Ascending aorta (tissue), 2 donors: ENCODE measurements at regions not wholly inside any gene's neighbourhood (a gene's known extent, or its start where the extent isn't known, plus 50 kb on each side); places are given as distances from the start of the nearest gene placed in this dataset.

Experiments used
- DNase-seq, 2 donors: peaks; one replicate each; pipeline ENCODE4 v3.0.0-alpha.2; 2019; ENCODE audit warnings: low spot score in 2 of 2
- H3K27ac ChIP-seq, 2 donors: fragments of 200-600 bp; sonication (generic); one replicate each; pipeline ENCODE4 v1.5.1; 2016 to 2017; ENCODE audit warnings: mild to moderate bottlenecking in 1 of 2
- H3K27me3 ChIP-seq: fragments of 200-600 bp; sonication (generic); one replicate; pipeline ENCODE4 v1.5.1; 2017
- H3K36me3 ChIP-seq, 2 donors: fragments of 200-600 bp; sonication (generic); one replicate each; pipeline ENCODE4 v1.5.1; 2016
- H3K4me1 ChIP-seq, 2 donors: fragments of 200-600 bp; sonication (generic); one replicate each; pipeline ENCODE4 v1.5.1; 2016 to 2017; ENCODE audit warnings: mild to moderate bottlenecking in 1 of 2
- H3K4me3 ChIP-seq, 2 donors: fragments of 200-600 bp; sonication (generic); one replicate each; pipeline ENCODE4 v1.5.1; 2016 to 2017; ENCODE audit warnings: mild to moderate bottlenecking in 1 of 2
- H3K9me3 ChIP-seq, 2 donors: fragments of 200-600 bp; sonication (generic); one replicate each; pipeline ENCODE4 v1.5.1; 2016
- intact Hi-C: fragments of 100-400 bp; cut with DNase I; formaldehyde crosslinking; loops from one replicate; pipeline ENCODE4 v1.15.1; 2023
- TF ChIP-seq, protein P1 (sequence below), 3 experiments: fragments of 200-600 bp in 2 of 3; fragments of 450-650 bp in 1 of 3; sonication (generic) in 2 of 3; IDR thresholded peaks; one replicate each; pipeline ENCODE4 v1.5.1; 2016 to 2019; ENCODE audit warnings: antibody characterized with exemption in 3 of 3, mild to moderate bottlenecking in 1 of 3, moderate library complexity in 1 of 3

DNA sequence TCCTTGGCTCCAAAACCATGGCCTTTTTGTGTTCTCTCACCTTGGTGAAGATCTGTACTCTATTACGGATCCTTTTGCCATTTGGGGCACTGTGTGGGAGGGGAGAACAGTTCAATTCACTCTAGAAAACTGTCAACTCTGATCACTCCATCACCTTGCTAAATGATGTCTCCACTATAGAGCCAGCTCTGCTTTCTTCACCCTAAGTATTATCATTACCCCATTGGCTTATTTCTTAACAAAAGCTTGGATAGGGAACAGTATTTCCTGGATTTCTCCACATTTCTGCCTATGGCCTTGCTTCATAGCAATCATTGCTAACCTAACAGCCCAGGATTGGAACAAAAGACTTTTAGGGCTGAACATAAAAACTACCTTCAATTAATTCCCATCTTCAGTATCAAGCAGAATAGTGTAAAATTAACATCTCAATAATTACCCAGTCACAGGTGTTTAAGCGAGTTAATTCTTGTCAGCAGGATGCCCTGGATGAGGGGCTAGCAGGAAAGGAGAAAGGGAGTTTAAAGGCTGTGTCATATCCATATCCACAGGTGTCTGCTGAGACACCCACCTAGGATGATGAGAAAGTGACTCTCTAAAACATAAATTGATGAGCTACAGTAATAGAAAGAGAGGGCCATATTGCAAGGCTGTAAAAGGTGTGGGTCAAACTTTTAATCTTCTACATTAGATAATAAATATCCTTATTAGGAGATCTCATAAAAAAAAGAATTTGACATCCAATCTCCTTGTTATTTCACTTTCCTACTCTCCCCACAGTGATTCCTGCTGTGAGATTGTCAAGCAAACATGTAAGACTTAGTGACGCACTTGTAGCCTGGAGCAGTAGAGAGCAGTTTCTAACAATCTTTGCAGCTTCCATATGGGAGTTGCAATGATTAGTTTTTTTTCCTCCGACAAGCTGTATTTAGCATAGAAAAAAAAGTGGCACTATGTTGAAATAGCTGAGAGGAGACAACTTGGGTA lies 589.5 kb upstream of the NXPH2 start:
- H3K36me3 ChIP-seq: no peaks in the 10 kb centered on the region
- intact Hi-C loops: no loop called here
- no peaks in the 10 kb centered on the region for H3K4me1 ChIP-seq
- DNase-seq: no peak
- TF ChIP-seq, protein P1, sequence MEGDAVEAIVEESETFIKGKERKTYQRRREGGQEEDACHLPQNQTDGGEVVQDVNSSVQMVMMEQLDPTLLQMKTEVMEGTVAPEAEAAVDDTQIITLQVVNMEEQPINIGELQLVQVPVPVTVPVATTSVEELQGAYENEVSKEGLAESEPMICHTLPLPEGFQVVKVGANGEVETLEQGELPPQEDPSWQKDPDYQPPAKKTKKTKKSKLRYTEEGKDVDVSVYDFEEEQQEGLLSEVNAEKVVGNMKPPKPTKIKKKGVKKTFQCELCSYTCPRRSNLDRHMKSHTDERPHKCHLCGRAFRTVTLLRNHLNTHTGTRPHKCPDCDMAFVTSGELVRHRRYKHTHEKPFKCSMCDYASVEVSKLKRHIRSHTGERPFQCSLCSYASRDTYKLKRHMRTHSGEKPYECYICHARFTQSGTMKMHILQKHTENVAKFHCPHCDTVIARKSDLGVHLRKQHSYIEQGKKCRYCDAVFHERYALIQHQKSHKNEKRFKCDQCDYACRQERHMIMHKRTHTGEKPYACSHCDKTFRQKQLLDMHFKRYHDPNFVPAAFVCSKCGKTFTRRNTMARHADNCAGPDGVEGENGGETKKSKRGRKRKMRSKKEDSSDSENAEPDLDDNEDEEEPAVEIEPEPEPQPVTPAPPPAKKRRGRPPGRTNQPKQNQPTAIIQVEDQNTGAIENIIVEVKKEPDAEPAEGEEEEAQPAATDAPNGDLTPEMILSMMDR (IDR thresholded peaks at IDR 0.05): no peak
- no peak overlapping the region for H3K27ac ChIP-seq
- H3K27me3 ChIP-seq: no peaks in the 10 kb centered on the region
- H3K9me3 ChIP-seq: no peaks in the 10 kb centered on the region
- no peak overlapping the region for H3K4me3 ChIP-seq

DNA sequence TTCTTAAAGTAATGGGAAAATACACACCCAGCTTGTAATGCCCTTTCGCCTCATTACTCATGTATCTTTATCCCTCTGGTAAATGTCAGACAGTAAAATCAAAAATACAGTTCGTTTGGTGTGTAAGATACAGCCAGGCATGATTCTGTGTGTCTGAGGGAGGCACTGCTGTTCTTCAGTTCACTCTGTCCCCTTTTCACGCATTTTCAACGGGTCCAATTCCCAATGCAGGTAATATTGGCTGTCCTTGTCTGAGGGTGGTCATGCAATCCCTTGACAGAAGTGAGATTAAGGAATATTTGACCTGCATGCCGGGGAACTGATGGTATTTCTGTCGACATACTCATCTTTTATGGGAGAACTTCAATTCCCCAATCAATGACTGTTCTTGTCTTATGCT lies 587.2 kb upstream of the NXPH2 start:
- Histone ChIP-seq H3K27me3 (no peaks in the 10 kb centered on the region), H3K27ac (no peak overlapping the region), H3K4me3 (no peak overlapping the region), H3K9me3 (no peaks in the 10 kb centered on the region), H3K4me1 (no peaks in the 10 kb centered on the region), H3K36me3 (no peaks in the 10 kb centered on the region)
- TF ChIP-seq, protein P1 (IDR thresholded peaks at IDR 0.05): no peak
- DNase-seq: no peak
- intact Hi-C loops: no loop called here

DNA sequence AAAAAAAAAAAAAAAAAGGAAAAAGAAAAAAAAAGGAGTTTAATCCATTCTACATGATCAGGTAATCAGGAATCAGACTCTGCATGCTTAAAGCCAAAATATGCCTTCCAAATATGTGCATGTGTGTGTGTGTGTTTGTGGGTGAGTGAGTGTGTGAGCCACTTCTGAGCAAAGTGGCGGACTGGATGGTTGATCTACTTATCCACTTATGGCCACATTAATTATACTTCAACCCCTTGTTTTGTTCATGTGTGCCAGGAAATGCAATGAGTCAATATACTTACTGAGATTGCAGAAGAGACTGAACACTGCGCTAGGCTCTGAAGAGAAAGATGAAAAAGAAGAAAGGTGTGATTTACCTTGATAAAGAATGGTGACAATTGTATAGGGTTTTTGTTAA lies 586.5 kb upstream of the NXPH2 start:
- Histone ChIP-seq H3K4me3 (no peak overlapping the region), H3K27ac (no peak overlapping the region), H3K27me3 (no peaks in the 10 kb centered on the region), H3K36me3 (no peaks in the 10 kb centered on the region), H3K9me3 (no peaks in the 10 kb centered on the region), H3K4me1 (no peaks in the 10 kb centered on the region)
- TF ChIP-seq, protein P1 (IDR thresholded peaks at IDR 0.05): no peak
- intact Hi-C loops: no loop called here
- no peak for DNase-seq

DNA sequence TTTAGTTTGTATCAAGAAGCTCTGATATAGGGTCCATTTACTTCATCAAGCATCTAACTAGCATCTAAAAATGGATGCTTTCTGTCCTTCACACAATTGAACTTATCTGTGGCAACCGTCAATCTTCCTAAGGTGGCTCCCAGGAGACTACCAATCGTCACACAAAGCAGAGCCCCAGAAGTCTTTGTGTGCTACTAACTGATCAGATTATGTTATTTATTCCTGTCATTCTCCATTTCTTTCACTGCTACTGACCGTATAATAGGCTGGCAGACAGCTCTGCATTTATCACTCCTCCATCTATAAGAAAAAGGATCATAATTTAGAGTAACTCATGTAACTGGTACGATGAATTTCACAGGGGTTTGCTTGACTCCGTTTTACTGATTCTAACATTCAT lies 585.0 kb upstream of the NXPH2 start:
- TF ChIP-seq, protein P1 (IDR thresholded peaks at IDR 0.05): no peak
- DNase-seq: no peak
- H3K4me3 ChIP-seq: no peak overlapping the region
- H3K9me3 ChIP-seq: no peaks in the 10 kb centered on the region
- intact Hi-C loops: no loop called here
- H3K36me3 ChIP-seq: no peaks in the 10 kb centered on the region
- H3K4me1 ChIP-seq: no peaks in the 10 kb centered on the region
- H3K27me3 ChIP-seq: no peaks in the 10 kb centered on the region
- H3K27ac ChIP-seq: no peak overlapping the region

DNA sequence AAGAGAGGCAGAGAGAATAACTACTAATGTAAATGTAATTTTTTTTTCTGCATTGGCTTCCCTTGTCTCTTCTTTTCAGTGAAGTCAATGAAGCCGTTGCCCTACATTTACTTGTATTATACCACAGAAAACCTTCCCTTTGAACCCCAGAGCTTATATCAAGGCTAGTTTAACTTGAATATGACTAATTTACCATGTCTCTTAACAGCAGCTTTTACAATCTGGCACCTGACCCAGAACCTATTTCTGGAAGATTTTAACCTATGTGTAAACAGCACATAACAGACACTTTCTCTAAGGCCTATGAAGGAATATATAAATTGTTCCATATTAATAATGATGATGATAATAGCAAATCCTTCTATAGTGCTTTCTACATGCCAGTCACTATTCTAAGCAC lies 580.5 kb upstream of the NXPH2 start:
- TF ChIP-seq, protein P1 (IDR thresholded peaks at IDR 0.05): no peak
- intact Hi-C loops: no loop called here
- H3K27me3 ChIP-seq: no peaks in the 10 kb centered on the region

More for the DNA sequence above, 580.5 kb upstream of the NXPH2 start:
- DNase-seq: no peak
- H3K9me3 ChIP-seq: no peaks in the 10 kb centered on the region
- no peaks in the 10 kb centered on the region for H3K36me3 ChIP-seq
- H3K4me1 ChIP-seq: no peaks in the 10 kb centered on the region
- no peak overlapping the region for H3K27ac ChIP-seq
- H3K4me3 ChIP-seq: no peak overlapping the region
